ENCODE measurements at regions not wholly inside any gene's neighbourhood (a gene's known extent, or its start where the extent isn't known, plus 50 kb on each side); places are given as distances from the start of the nearest gene placed in this dataset.

GRCh38 chr11:116107229-116107628, 603.0 kb upstream of the CADM1 start:
- no peak overlapping the region for H3K27ac Mint-ChIP-seq
- intact Hi-C loops (cut with micrococcal nuclease): no loop called here
- no peaks in the 10 kb centered on the region for H3K4me1 ChIP-seq (ENCODE audit: control insufficient read depth, insufficient read depth, low read length)
- H3K4me1 Mint-ChIP-seq: no peaks in the 10 kb centered on the region
- no peaks in the 10 kb centered on the region for H3K27me3 ChIP-seq (ENCODE audit: control insufficient read depth, insufficient read depth, low read length)
- H3K36me3 ChIP-seq (ENCODE audit: control insufficient read depth, insufficient read depth, low read length): no peaks in the 10 kb centered on the region
- no peaks in the 10 kb centered on the region for H3K9me3 ChIP-seq (ENCODE audit: control insufficient read depth, insufficient read depth, low read length)
- H3K9me3 Mint-ChIP-seq: peaks cover 0 to 2% of the 10 kb centered on the region in 2 donors
- H3K27ac ChIP-seq (ENCODE audit: low read length): no peak overlapping the region
- 72% methylated on average over 3 of the region's 3 CpGs for WGBS (ENCODE audit: insufficient coverage)
- H3K36me3 Mint-ChIP-seq: no peaks in the 10 kb centered on the region
- TF ChIP-seq, protein P1, sequence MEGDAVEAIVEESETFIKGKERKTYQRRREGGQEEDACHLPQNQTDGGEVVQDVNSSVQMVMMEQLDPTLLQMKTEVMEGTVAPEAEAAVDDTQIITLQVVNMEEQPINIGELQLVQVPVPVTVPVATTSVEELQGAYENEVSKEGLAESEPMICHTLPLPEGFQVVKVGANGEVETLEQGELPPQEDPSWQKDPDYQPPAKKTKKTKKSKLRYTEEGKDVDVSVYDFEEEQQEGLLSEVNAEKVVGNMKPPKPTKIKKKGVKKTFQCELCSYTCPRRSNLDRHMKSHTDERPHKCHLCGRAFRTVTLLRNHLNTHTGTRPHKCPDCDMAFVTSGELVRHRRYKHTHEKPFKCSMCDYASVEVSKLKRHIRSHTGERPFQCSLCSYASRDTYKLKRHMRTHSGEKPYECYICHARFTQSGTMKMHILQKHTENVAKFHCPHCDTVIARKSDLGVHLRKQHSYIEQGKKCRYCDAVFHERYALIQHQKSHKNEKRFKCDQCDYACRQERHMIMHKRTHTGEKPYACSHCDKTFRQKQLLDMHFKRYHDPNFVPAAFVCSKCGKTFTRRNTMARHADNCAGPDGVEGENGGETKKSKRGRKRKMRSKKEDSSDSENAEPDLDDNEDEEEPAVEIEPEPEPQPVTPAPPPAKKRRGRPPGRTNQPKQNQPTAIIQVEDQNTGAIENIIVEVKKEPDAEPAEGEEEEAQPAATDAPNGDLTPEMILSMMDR (IDR thresholded peaks at IDR 0.05): no peak
- H3K4me3 ChIP-seq (ENCODE audit: low read length): no peak overlapping the region
- DNase-seq (no peak), ATAC-seq (no peak)
- peaks cover 0 to 7% of the 10 kb centered on the region in 2 donors for H3K27me3 Mint-ChIP-seq (ENCODE audit: low read depth in 2 of 2)
- no peak overlapping the region for H3K4me3 Mint-ChIP-seq

DNA sequence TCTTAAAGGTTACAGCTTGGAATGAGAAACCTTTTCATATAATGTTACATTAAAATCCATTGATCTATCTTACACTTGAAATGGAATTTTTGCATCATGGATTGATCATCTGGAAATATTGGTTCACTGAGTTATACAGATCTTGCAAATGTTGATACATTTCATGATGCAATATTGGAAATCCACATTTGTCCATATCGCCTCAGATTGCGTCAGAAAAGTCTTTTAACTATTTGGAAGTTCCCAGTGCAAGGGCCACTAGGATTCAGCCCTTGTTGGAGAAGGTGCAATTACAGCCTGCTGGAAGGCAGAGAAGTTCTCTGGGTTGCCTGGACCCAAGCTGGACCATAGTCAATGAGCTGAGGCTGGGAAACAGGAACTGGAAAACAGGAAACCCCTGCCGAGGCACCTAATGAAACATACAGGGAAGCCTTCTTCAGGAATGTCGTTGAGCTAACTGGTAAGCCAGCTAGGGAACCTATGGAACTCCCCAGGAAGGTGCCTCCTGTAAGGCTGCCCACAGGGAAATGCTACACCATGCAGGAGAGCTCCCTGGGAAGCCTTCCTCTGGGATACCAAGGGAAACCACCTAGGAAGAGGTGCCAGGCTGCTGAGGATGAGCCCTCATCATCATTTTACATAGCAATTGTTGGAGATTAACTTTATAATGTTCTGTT, 600.4 kb upstream of the CADM1 start:
- no peak overlapping the region for H3K27ac Mint-ChIP-seq
- Histone ChIP-seq H3K36me3 (ENCODE audit: control insufficient read depth, insufficient read depth, low read length) (no peaks in the 10 kb centered on the region), H3K27me3 (ENCODE audit: control insufficient read depth, insufficient read depth, low read length) (no peaks in the 10 kb centered on the region), H3K4me1 (ENCODE audit: control insufficient read depth, insufficient read depth, low read length) (no peaks in the 10 kb centered on the region), H3K4me3 (ENCODE audit: low read length) (no peak overlapping the region), H3K9me3 (ENCODE audit: control insufficient read depth, insufficient read depth, low read length) (no peaks in the 10 kb centered on the region), H3K27ac (ENCODE audit: low read length) (no peak overlapping the region)
- H3K4me1 Mint-ChIP-seq: no peaks in the 10 kb centered on the region
- DNase-seq: no peak
- no peak overlapping the region for H3K4me3 Mint-ChIP-seq
- ATAC-seq: no peak
- intact Hi-C loops (cut with micrococcal nuclease): no loop called here
- TF ChIP-seq, protein P1 (IDR thresholded peaks at IDR 0.05): no peak
- H3K9me3 Mint-ChIP-seq: peaks cover 0 to 2% of the 10 kb centered on the region in 2 donors
- peaks cover 0 to 7% of the 10 kb centered on the region in 2 donors for H3K27me3 Mint-ChIP-seq (ENCODE audit: low read depth in 2 of 2)
- 68% methylated on average over 4 of the region's 4 CpGs for WGBS (ENCODE audit: insufficient coverage)
- no peaks in the 10 kb centered on the region for H3K36me3 Mint-ChIP-seq

- Histone ChIP-seq H3K27ac (ENCODE audit: low read length) (no peak overlapping the region), H3K27me3 (ENCODE audit: control insufficient read depth, insufficient read depth, low read length) (no peaks in the 10 kb centered on the region), H3K9me3 (ENCODE audit: control insufficient read depth, insufficient read depth, low read length) (no peaks in the 10 kb centered on the region), H3K4me3 (ENCODE audit: low read length) (no peak overlapping the region), H3K4me1 (ENCODE audit: control insufficient read depth, insufficient read depth, low read length) (no peaks in the 10 kb centered on the region), H3K36me3 (ENCODE audit: control insufficient read depth, insufficient read depth, low read length) (no peaks in the 10 kb centered on the region)
- no peak overlapping the region for H3K4me3 Mint-ChIP-seq
- H3K9me3 Mint-ChIP-seq: no peaks in the 10 kb centered on the region
- intact Hi-C loops (cut with micrococcal nuclease): no loop called here
- TF ChIP-seq, protein P1 (IDR thresholded peaks at IDR 0.05): no peak
- H3K4me1 Mint-ChIP-seq: no peaks in the 10 kb centered on the region
- no peak overlapping the region for H3K27ac Mint-ChIP-seq
- 91% methylated on average over 3 of the region's 3 CpGs for WGBS (ENCODE audit: insufficient coverage)
- peaks cover 0 to 8% of the 10 kb centered on the region in 2 donors for H3K27me3 Mint-ChIP-seq (ENCODE audit: low read depth in 2 of 2)
- no peak for ATAC-seq
- no peak for DNase-seq
- H3K36me3 Mint-ChIP-seq: no peaks in the 10 kb centered on the region
Measured at GRCh38 chr11:116101902-116102301, 597.7 kb upstream of the CADM1 start.

DNA sequence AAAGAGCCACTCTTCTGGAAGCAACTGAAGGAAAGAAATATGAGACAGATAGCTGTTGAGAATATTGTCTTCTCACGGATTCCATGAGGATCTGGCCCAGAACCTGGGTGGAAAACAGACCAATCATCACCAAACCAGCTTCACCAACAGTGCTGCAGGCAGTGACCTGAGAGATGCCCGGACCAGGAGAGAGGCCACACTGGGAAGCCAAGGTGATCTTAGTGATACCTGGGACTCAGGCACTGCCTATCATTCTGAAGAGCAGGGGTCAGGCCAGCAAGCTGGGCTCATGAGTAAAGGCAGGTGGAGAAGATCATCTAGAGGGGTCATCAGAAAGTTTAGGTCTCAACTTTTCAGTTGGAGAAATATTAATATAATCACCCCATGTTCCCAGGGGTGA, 595.8 kb upstream of the CADM1 start:
- no peak for DNase-seq
- no peaks in the 10 kb centered on the region for H3K4me1 ChIP-seq (ENCODE audit: control insufficient read depth, insufficient read depth, low read length)
- H3K27ac Mint-ChIP-seq: no peak overlapping the region
- no peak overlapping the region for H3K4me3 Mint-ChIP-seq
- no peaks in the 10 kb centered on the region for H3K27me3 ChIP-seq (ENCODE audit: control insufficient read depth, insufficient read depth, low read length)
- intact Hi-C loops (cut with micrococcal nuclease): no loop called here
- H3K27me3 Mint-ChIP-seq (ENCODE audit: low read depth in 2 of 2): peaks cover 0 to 8% of the 10 kb centered on the region in 2 donors
- WGBS (ENCODE audit: insufficient coverage): 74% methylated on average over 2 of the region's 2 CpGs
- no peak overlapping the region for H3K27ac ChIP-seq (ENCODE audit: low read length)
- H3K9me3 ChIP-seq (ENCODE audit: control insufficient read depth, insufficient read depth, low read length): no peaks in the 10 kb centered on the region
- H3K4me3 ChIP-seq (ENCODE audit: low read length): no peak overlapping the region
- TF ChIP-seq, protein P1 (IDR thresholded peaks at IDR 0.05): no peak
- H3K4me1 Mint-ChIP-seq: no peaks in the 10 kb centered on the region
- no peak for ATAC-seq
- H3K36me3 Mint-ChIP-seq: no peaks in the 10 kb centered on the region
- H3K9me3 Mint-ChIP-seq: no peaks in the 10 kb centered on the region
- H3K36me3 ChIP-seq (ENCODE audit: control insufficient read depth, insufficient read depth, low read length): no peaks in the 10 kb centered on the region
